ENCODE measurements at regions not wholly inside any gene's neighbourhood (a gene's known extent, or its start where the extent isn't known, plus 50 kb on each side); places are given as distances from the start of the nearest gene placed in this dataset.
A peak's percentile ranks its signal among the peaks of the same experiment; 100 is the strongest.

GRCh38 chr16:86377251-86378022, 132.9 kb upstream of the FOXF1 start:
- DNase-seq = no peak

GRCh38 chr16:86378128-86378527, 132.2 kb upstream of the FOXF1 start:
- no peak for DNase-seq

- DNase-seq = no peak
Measured at GRCh38 chr16:86378831-86379504, 131.4 kb upstream of the FOXF1 start.

GRCh38 chr16:86379505-86379846, 130.9 kb upstream of the FOXF1 start:
- no peak for DNase-seq

- DNase-seq = no peak
Measured at GRCh38 chr16:86380030-86380429, 130.3 kb upstream of the FOXF1 start.

- no peak for DNase-seq
Measured at GRCh38 chr16:86381491-86381890, 128.8 kb upstream of the FOXF1 start.

- DNase-seq = no peak
Measured at GRCh38 chr16:86382067-86382773, 128.1 kb upstream of the FOXF1 start.

- DNase-seq = no peak
Measured at GRCh38 chr16:86382774-86383407, 127.4 kb upstream of the FOXF1 start.

- DNase-seq = no peak
Measured at GRCh38 chr16:86383488-86384262, 126.7 kb upstream of the FOXF1 start.

GRCh38 chr16:86384263-86384649, 126.1 kb upstream of the FOXF1 start:
- DNase-seq = no peak

- DNase-seq = no peak
Measured at GRCh38 chr16:86384980-86385379, 125.3 kb upstream of the FOXF1 start.

- DNase-seq = peak; percentile 94
Measured at GRCh38 chr16:86387468-86388440, 122.6 kb upstream of the FOXF1 start.

- no peak for DNase-seq
Measured at GRCh38 chr16:86388976-86389375, 121.4 kb upstream of the FOXF1 start.

GRCh38 chr16:86389566-86390328, 120.6 kb upstream of the FOXF1 start:
- no peak for DNase-seq

- no peak for DNase-seq
Measured at GRCh38 chr16:86390335-86390734, 120.0 kb upstream of the FOXF1 start.

- DNase-seq = no peak
Measured at GRCh38 chr16:86391486-86391885, 118.8 kb upstream of the FOXF1 start.

- no peak for DNase-seq
Measured at GRCh38 chr16:86391984-86392383, 118.3 kb upstream of the FOXF1 start.

GRCh38 chr16:86392436-86393152, 117.7 kb upstream of the FOXF1 start:
- DNase-seq = no peak

GRCh38 chr16:86393907-86394626, 116.3 kb upstream of the FOXF1 start:
- no peak for DNase-seq

Measured in 8988T (cell line).